ENCODE measurements at regions not wholly inside any gene's neighbourhood (a gene's known extent, or its start where the extent isn't known, plus 50 kb on each side); places are given as distances from the start of the nearest gene placed in this dataset.

GRCh38 chr3:184508938-184509337 lies 52.6 kb upstream of the EPHB3 start:
- DNase-seq (ENCODE audit: low spot score), result no peak

GRCh38 chr3:184511741-184512140 lies 49.8 kb upstream of the EPHB3 start:
- DNase-seq (ENCODE audit: low spot score), result no peak

Data from AG08396 (cell line).